ENCODE measurements at regions not wholly inside any gene's neighbourhood (a gene's known extent, or its start where the extent isn't known, plus 50 kb on each side); places are given as distances from the start of the nearest gene placed in this dataset.

GRCh38 chr4:80128941-80129340 is 55.9 kb upstream of the ANTXR2 start:
- no peak overlapping the region for H3K4me3 ChIP-seq
- H3K9me3 ChIP-seq, result no peaks in the 10 kb centered on the region
- no peaks in the 10 kb centered on the region for H3K27me3 ChIP-seq
- no peak for TF ChIP-seq POLR2A (IDR thresholded peaks at IDR 0.05)
- no peak for TF ChIP-seq EP300 (IDR thresholded peaks at IDR 0.05)
- TF ChIP-seq, protein P1, sequence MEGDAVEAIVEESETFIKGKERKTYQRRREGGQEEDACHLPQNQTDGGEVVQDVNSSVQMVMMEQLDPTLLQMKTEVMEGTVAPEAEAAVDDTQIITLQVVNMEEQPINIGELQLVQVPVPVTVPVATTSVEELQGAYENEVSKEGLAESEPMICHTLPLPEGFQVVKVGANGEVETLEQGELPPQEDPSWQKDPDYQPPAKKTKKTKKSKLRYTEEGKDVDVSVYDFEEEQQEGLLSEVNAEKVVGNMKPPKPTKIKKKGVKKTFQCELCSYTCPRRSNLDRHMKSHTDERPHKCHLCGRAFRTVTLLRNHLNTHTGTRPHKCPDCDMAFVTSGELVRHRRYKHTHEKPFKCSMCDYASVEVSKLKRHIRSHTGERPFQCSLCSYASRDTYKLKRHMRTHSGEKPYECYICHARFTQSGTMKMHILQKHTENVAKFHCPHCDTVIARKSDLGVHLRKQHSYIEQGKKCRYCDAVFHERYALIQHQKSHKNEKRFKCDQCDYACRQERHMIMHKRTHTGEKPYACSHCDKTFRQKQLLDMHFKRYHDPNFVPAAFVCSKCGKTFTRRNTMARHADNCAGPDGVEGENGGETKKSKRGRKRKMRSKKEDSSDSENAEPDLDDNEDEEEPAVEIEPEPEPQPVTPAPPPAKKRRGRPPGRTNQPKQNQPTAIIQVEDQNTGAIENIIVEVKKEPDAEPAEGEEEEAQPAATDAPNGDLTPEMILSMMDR (IDR thresholded peaks at IDR 0.05), result no peak
- no peaks in the 10 kb centered on the region for H3K36me3 ChIP-seq
- H3K4me1 ChIP-seq, result no peaks in the 10 kb centered on the region
- no peak for DNase-seq (ENCODE audit: low spot score in 2 of 2)
- H3K27ac ChIP-seq, result no peak overlapping the region

DNA sequence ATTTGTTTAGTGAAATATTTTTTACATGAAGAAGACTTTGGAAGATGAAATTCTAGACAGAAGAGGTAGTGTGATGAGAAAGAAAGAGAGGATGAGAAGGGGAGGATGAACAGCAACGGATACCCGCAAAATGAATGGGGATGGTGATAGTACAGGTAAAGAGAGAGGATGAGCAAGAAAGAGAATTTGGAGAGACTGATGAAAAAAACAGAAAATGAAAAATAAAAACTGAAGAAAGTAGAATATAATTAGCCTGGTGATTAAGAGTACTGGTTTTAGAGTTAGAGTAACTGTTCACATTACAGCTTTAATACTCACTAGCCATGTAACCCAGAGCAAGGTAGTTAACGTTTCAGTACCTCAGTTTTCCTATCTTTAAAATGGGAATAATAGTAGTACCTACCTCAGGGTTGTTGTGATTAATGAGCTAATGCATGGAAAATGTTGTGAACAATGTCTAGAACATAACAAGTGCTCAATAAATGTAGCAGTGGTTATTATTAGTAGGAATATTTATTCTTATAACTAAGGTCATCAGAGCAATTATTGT is 54.9 kb upstream of the ANTXR2 start:
- no peak for TF ChIP-seq EP300 (IDR thresholded peaks at IDR 0.05)
- Histone ChIP-seq H3K36me3 (no peaks in the 10 kb centered on the region), H3K4me3 (no peak overlapping the region), H3K9me3 (no peaks in the 10 kb centered on the region), H3K27ac (no peak overlapping the region), H3K4me1 (no peaks in the 10 kb centered on the region), H3K27me3 (no peaks in the 10 kb centered on the region)
- WGBS, 2 donors, result 88 to 90% methylated on average over 3 of the region's 3 CpGs
- DNase-seq (ENCODE audit: low spot score in 2 of 2), result no peak

DNA sequence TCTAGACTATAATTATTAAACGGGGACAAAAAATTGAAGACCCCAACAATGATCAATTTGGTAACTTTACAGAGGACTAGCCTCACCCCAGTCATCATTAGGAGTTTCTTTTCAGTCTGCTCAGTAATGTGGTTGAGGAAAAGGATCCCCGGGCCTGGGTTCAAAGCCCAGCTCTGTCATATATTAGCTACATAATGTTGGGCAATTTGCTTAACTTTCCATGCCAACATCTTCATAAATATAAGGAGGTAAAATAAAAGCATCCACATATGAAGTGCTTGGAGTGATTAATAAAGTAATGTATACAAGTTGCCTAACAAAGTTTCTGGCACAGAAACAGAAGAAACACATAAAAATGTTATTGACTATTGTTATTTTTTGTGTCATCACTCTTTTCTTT is 53.4 kb upstream of the ANTXR2 start:
- H3K36me3 ChIP-seq, result no peaks in the 10 kb centered on the region
- no peaks in the 10 kb centered on the region for H3K9me3 ChIP-seq
- DNase-seq (ENCODE audit: low spot score in 2 of 2), result no peak
- no peak overlapping the region for H3K4me3 ChIP-seq
- TF ChIP-seq POLR2A (IDR thresholded peaks at IDR 0.05) (no peak), EP300 (IDR thresholded peaks at IDR 0.05) (no peak)
- TF ChIP-seq, protein P1 (IDR thresholded peaks at IDR 0.05), result no peak
- no peaks in the 10 kb centered on the region for H3K27me3 ChIP-seq
- 92 to 95% methylated on average over 2 of the region's 2 CpGs for WGBS, 2 donors
- no peaks in the 10 kb centered on the region for H3K4me1 ChIP-seq
- no peak overlapping the region for H3K27ac ChIP-seq

GRCh38 chr4:80125252-80126177 is 52.5 kb upstream of the ANTXR2 start:
- H3K4me1 ChIP-seq, result no peaks in the 10 kb centered on the region
- no peaks in the 10 kb centered on the region for H3K36me3 ChIP-seq
- no peak overlapping the region for H3K4me3 ChIP-seq
- H3K27ac ChIP-seq, result peak overlapping the region in 1 of 4 donors; percentile 2
- no peaks in the 10 kb centered on the region for H3K27me3 ChIP-seq
- TF ChIP-seq, protein P1 (IDR thresholded peaks at IDR 0.05), result peak; percentile 24 to 42 (median 35)
- TF ChIP-seq EP300 (IDR thresholded peaks at IDR 0.05) (no peak), POLR2A (IDR thresholded peaks at IDR 0.05) (no peak)
- WGBS, 2 donors, result 77 to 82% methylated on average over 4 of the region's 4 CpGs
- no peaks in the 10 kb centered on the region for H3K9me3 ChIP-seq
- peak in 1 of 2 donors; percentile 48 for DNase-seq (ENCODE audit: low spot score in 2 of 2)

- H3K36me3 ChIP-seq, result no peaks in the 10 kb centered on the region
- H3K9me3 ChIP-seq, result no peaks in the 10 kb centered on the region
- TF ChIP-seq EP300 (IDR thresholded peaks at IDR 0.05), result no peak
- TF ChIP-seq, protein P1 (IDR thresholded peaks at IDR 0.05), result no peak
- TF ChIP-seq POLR2A (IDR thresholded peaks at IDR 0.05), result no peak
- H3K4me1 ChIP-seq, result no peaks in the 10 kb centered on the region
- no peak overlapping the region for H3K27ac ChIP-seq
- no peak for DNase-seq (ENCODE audit: low spot score in 2 of 2)
- H3K4me3 ChIP-seq, result no peak overlapping the region
- no peaks in the 10 kb centered on the region for H3K27me3 ChIP-seq
- 77 to 82% methylated on average over 1 of the region's 1 CpG for WGBS, 2 donors
Measured at GRCh38 chr4:80124246-80125211, 51.5 kb upstream of the ANTXR2 start.

All from tibial nerve (tissue), 4 donors.